ENCODE measurements at regions not wholly inside any gene's neighbourhood (a gene's known extent, or its start where the extent isn't known, plus 50 kb on each side); places are given as distances from the start of the nearest gene placed in this dataset.

GRCh38 chr3:86645756-86646155, 345.2 kb downstream of the VGLL3 start:
- no peak for TF ChIP-seq EZH2phosphoT487 (IDR thresholded peaks at IDR 0.05; ENCODE audit: insufficient read depth, low read depth)
- no peak for TF ChIP-seq EZH2 (IDR thresholded peaks at IDR 0.05; ENCODE audit: insufficient read depth, poor library complexity, severe bottlenecking)

Data from GM23248 (cell line).